ENCODE measurements at regions not wholly inside any gene's neighbourhood (a gene's known extent, or its start where the extent isn't known, plus 50 kb on each side); places are given as distances from the start of the nearest gene placed in this dataset.

DNA sequence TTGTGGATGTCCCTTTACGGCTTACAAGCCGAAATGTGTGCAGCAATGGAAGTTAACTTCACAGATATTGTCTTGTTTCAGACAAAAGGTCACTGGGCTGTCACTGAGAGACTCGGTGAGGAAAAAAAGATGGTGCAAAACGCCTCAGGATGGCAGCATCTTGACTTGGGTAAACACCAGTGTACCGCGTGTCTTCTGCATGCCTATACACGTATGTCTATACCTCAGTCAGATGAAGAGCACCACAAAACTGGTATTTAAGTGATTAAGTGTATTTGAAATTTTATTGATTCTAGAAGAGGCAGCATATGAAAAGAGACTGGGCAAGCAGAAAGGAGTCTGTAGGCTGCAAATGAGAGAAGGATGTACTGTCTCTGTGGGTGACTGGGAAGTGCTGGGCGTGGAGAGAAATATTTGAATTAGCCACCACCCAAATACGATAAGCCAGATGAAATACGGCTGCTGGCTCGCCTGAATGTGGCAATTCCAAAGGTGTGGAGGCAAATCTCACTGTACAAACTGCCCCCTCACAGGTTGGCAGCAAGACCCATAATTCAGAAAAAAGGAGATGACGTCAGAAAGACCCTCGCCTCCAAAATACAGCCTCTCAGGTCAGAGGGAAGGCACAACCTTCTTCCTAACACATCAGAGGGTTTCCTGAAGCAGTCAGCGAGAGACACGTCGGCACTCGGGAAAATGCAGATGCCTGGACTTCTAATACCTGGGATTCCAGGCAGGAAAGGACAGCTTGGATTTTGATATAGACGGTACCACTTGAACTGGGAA lies 53.4 kb upstream of the NEO1 start:
- TF ChIP-seq, protein P1, sequence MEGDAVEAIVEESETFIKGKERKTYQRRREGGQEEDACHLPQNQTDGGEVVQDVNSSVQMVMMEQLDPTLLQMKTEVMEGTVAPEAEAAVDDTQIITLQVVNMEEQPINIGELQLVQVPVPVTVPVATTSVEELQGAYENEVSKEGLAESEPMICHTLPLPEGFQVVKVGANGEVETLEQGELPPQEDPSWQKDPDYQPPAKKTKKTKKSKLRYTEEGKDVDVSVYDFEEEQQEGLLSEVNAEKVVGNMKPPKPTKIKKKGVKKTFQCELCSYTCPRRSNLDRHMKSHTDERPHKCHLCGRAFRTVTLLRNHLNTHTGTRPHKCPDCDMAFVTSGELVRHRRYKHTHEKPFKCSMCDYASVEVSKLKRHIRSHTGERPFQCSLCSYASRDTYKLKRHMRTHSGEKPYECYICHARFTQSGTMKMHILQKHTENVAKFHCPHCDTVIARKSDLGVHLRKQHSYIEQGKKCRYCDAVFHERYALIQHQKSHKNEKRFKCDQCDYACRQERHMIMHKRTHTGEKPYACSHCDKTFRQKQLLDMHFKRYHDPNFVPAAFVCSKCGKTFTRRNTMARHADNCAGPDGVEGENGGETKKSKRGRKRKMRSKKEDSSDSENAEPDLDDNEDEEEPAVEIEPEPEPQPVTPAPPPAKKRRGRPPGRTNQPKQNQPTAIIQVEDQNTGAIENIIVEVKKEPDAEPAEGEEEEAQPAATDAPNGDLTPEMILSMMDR (IDR thresholded peaks at IDR 0.05 in 8 of 11, conservative IDR thresholded peaks at IDR 0.05 in 3 of 11): no peak
- TF ChIP-seq POLR2A (IDR thresholded peaks at IDR 0.05): no peak
- TF ChIP-seq POLR2AphosphoS5 (IDR thresholded peaks at IDR 0.05): no peak

Measured in spleen (tissue), 7 donors.